H9 (cell line): ENCODE measurements at regions not wholly inside any gene's neighbourhood (a gene's known extent, or its start where the extent isn't known, plus 50 kb on each side); places are given as distances from the start of the nearest gene placed in this dataset.

Source experiments
- DNase-seq: peaks from one replicate; pipeline ENCODE4 v3.0.0-alpha.2; 2017
- H2AFZ ChIP-seq: one replicate; pipeline ENCODE4 v1.6.1; 2013; ENCODE audit warnings: mild to moderate bottlenecking, low read length, control low read depth, moderate library complexity
- H2AK5ac ChIP-seq: 2 replicates; pipeline ENCODE4 v1.6.1; 2013; ENCODE audit warnings: low read length, control low read depth, mixed read lengths; ENCODE audit not compliant: insufficient read length
- H2BK120ac ChIP-seq: one replicate; pipeline ENCODE4 v1.6.1; 2013; ENCODE audit warnings: low read depth, mild to moderate bottlenecking, low read length, control low read depth, inconsistent platforms; ENCODE audit not compliant: poor library complexity, severe bottlenecking
- H2BK12ac ChIP-seq: 2 replicates; pipeline ENCODE4 v1.6.1; 2013; ENCODE audit warnings: low read length, control low read depth, mixed read lengths, low read depth; ENCODE audit not compliant: insufficient read length
- H2BK15ac ChIP-seq: 2 replicates; pipeline ENCODE4 v1.6.1; 2013; ENCODE audit warnings: low read depth, low read length, control low read depth
- H2BK20ac ChIP-seq: one replicate; pipeline ENCODE4 v1.6.1; 2013; ENCODE audit warnings: low read depth, mild to moderate bottlenecking, low read length, control low read depth, inconsistent platforms; ENCODE audit not compliant: poor library complexity, severe bottlenecking
- H2BK5ac ChIP-seq: 2 replicates; pipeline ENCODE4 v1.6.1; 2013; ENCODE audit warnings: low read length, control low read depth, mixed read lengths; ENCODE audit not compliant: insufficient read length
- H3K14ac ChIP-seq: 2 replicates; pipeline ENCODE4 v1.6.1; 2013; ENCODE audit warnings: low read length, control low read depth; ENCODE audit not compliant: insufficient read depth
- H3K18ac ChIP-seq: 2 replicates; pipeline ENCODE4 v1.6.1; 2013; ENCODE audit warnings: low read depth, mild to moderate bottlenecking, mixed read lengths, low read length, control low read depth; ENCODE audit not compliant: insufficient read length
- H3K23ac ChIP-seq: 2 replicates; pipeline ENCODE4 v1.6.1; 2013; ENCODE audit warnings: low read length, control low read depth, mixed read lengths, low read depth; ENCODE audit not compliant: insufficient read length
- H3K23me2 ChIP-seq: 2 replicates; pipeline ENCODE4 v1.6.1; 2013; ENCODE audit warnings: low read depth, mild to moderate bottlenecking, mixed read lengths, low read length, control low read depth; ENCODE audit not compliant: insufficient read length, poor library complexity, severe bottlenecking
- H3K27ac ChIP-seq: 2 replicates; pipeline ENCODE4 v1.5.1; 2013; ENCODE audit warnings: low read length, control low read depth, mixed read lengths, low read depth; ENCODE audit not compliant: insufficient read length
- H3K27me3 ChIP-seq: 2 replicates; pipeline ENCODE4 v1.6.1; 2013; ENCODE audit warnings: low read length, control low read depth, inconsistent platforms; ENCODE audit not compliant: insufficient read depth
- H3K4ac ChIP-seq: 2 replicates; pipeline ENCODE4 v1.6.1; 2013; ENCODE audit warnings: low read depth, mild to moderate bottlenecking, control low read depth, inconsistent platforms, low read length, moderate library complexity
- H3K4me1 ChIP-seq: 2 replicates; pipeline ENCODE4 v1.6.1; 2013; ENCODE audit warnings: low read length, control low read depth, inconsistent platforms; ENCODE audit not compliant: insufficient read depth
- H3K4me2 ChIP-seq: 2 replicates; pipeline ENCODE4 v1.6.1; 2013; ENCODE audit warnings: low read length, control low read depth, mixed read lengths; ENCODE audit not compliant: insufficient read length, insufficient read depth
- H3K56ac ChIP-seq: 2 replicates; pipeline ENCODE4 v1.6.1; 2013; ENCODE audit warnings: low read depth, mild to moderate bottlenecking, mixed read lengths, low read length, control low read depth; ENCODE audit not compliant: insufficient read length
- H3K79me1 ChIP-seq: 2 replicates; pipeline ENCODE4 v1.6.1; 2013; ENCODE audit warnings: low read depth, mild to moderate bottlenecking, moderate library complexity, low read length, control low read depth, inconsistent platforms; ENCODE audit not compliant: insufficient read depth, poor library complexity, severe bottlenecking
- H3K79me2 ChIP-seq: 2 replicates; pipeline ENCODE4 v1.6.1; 2013; ENCODE audit warnings: low read length, control low read depth, inconsistent platforms; ENCODE audit not compliant: insufficient read depth
- H3K9ac ChIP-seq: 2 replicates; pipeline ENCODE4 v1.6.1; 2013; ENCODE audit warnings: low read length, control low read depth, mixed read lengths; ENCODE audit not compliant: insufficient read length; ENCODE audit errors: extremely low read depth
- H3K9me3 ChIP-seq: one replicate; pipeline ENCODE4 v1.6.1; 2013; ENCODE audit warnings: low read depth, low read length, inconsistent platforms; ENCODE audit not compliant: control insufficient read depth
- H3T11ph ChIP-seq: one replicate; pipeline ENCODE4 v1.6.1; 2013; ENCODE audit warnings: mild to moderate bottlenecking, low read length, control low read depth, inconsistent platforms
- H4K20me1 ChIP-seq: one replicate; pipeline ENCODE4 v1.6.1; 2013; ENCODE audit not compliant: control insufficient read depth, insufficient read length, insufficient read depth
- H4K5ac ChIP-seq: 2 replicates; pipeline ENCODE4 v1.6.1; 2013; ENCODE audit warnings: low read depth, mild to moderate bottlenecking, mixed read lengths, low read length, control low read depth; ENCODE audit not compliant: insufficient read length
- H4K8ac ChIP-seq: replicated peaks from 2 replicates; pipeline ENCODE4 v1.6.1; 2013; ENCODE audit warnings: low read length, control low read depth, mixed read lengths, low read depth; ENCODE audit not compliant: insufficient read length
- H4K91ac ChIP-seq: 2 replicates; pipeline ENCODE4 v1.6.1; 2013; ENCODE audit warnings: low read depth, mild to moderate bottlenecking, moderate library complexity, mixed read lengths, low read length, control low read depth; ENCODE audit not compliant: insufficient read length
- H3K27ac Mint-ChIP-seq, 3 experiments: 2 replicates in 2 of 3; 3 replicates in 1 of 3; pipeline ENCODE4 v1.8.0; 2020 to 2021; ENCODE audit warnings: mixed read lengths in 3 of 3, mild to moderate bottlenecking in 1 of 3, moderate library complexity in 1 of 3
- H3K27me3 Mint-ChIP-seq: 2 replicates; pipeline ENCODE4 v1.8.0; 2021; ENCODE audit warnings: low read depth, mild to moderate bottlenecking, moderate library complexity, mixed read lengths
- H3K36me3 Mint-ChIP-seq, 3 experiments: 2 replicates in 2 of 3; 3 replicates in 1 of 3; pipeline ENCODE4 v1.8.0; 2020 to 2021; ENCODE audit warnings: low read depth in 3 of 3, mixed read lengths in 3 of 3; ENCODE audit not compliant: insufficient read depth in 1 of 3
- H3K4me1 Mint-ChIP-seq, 2 experiments: 2 replicates each; pipeline ENCODE4 v1.8.0; 2020; ENCODE audit warnings: mixed read lengths in 2 of 2
- H3K4me3 Mint-ChIP-seq, 2 experiments: 2 replicates in 1 of 2; 3 replicates in 1 of 2; pipeline ENCODE4 v1.8.0; 2020 to 2021; ENCODE audit warnings: mild to moderate bottlenecking in 2 of 2, mixed read lengths in 2 of 2, moderate library complexity in 1 of 2
- H3K9me3 Mint-ChIP-seq, 2 experiments: 2 replicates in 1 of 2; 3 replicates in 1 of 2; pipeline ENCODE4 v1.8.0; 2020; ENCODE audit warnings: mild to moderate bottlenecking in 2 of 2, mixed read lengths in 2 of 2, moderate library complexity in 1 of 2
- CTCF ChIP-seq: fragments of 200-600 bp; sonication (generic); conservative IDR thresholded peaks from 3 replicates; pipeline ENCODE4 v1.8.0; 2021; ENCODE audit warnings: antibody characterized with exemption, mild to moderate bottlenecking
- WGBS: extraction: QIAGEN DNeasy Blood & Tissue Kit; methylation state at CpG from one replicate; pipeline ENCODE4 v1.1.7; 2013; ENCODE audit warnings: missing lambda C conversion rate, low lambda C conversion rate, mixed read lengths; ENCODE audit not compliant: insufficient read length; ENCODE audit errors: extremely low coverage; 5-methylcytosine and 5-hydroxymethylcytosine counted together

- H3K79me2 ChIP-seq, result no peaks in the 10 kb centered on the region
- H3K79me1 ChIP-seq, result no peaks in the 10 kb centered on the region
- H3K23me2 ChIP-seq, result no peaks in the 10 kb centered on the region
- Mint-ChIP-seq H3K27me3 (no peaks in the 10 kb centered on the region), H3K36me3 (no peaks in the 10 kb centered on the region), H3K4me3 (no peak overlapping the region), H3K4me1 (peaks cover 4 to 6% of the 10 kb centered on the region in 2 experiments; a peak in 3 of 4 replicates), H3K9me3 (no peaks in the 10 kb centered on the region), H3K27ac (no peak overlapping the region)
- no peaks in the 10 kb centered on the region for H3K4me1 ChIP-seq
- H3T11ph ChIP-seq, result no peak overlapping the region
- no peak overlapping the region for H3K9ac ChIP-seq
- no peak overlapping the region for H2BK5ac ChIP-seq
- no CpG with 5 or more reads among the region's 5 CpGs for WGBS
- H2BK12ac ChIP-seq, result no peak overlapping the region
- H2BK15ac ChIP-seq, result no peak overlapping the region
- H4K5ac ChIP-seq, result no peak overlapping the region
- H4K91ac ChIP-seq, result no peak overlapping the region
- H3K14ac ChIP-seq, result no peak overlapping the region
- no peak overlapping the region for H3K4ac ChIP-seq
- no peak overlapping the region for H3K18ac ChIP-seq
- no peak overlapping the region for H4K8ac ChIP-seq
- H2BK20ac ChIP-seq, result no peak overlapping the region
- H3K9me3 ChIP-seq, result no peaks in the 10 kb centered on the region
- H3K23ac ChIP-seq, result no peak overlapping the region
- TF ChIP-seq CTCF, result no peak
- no peak overlapping the region for H3K4me2 ChIP-seq
- no peaks in the 10 kb centered on the region for H4K20me1 ChIP-seq
- H3K27me3 ChIP-seq, result no peaks in the 10 kb centered on the region
- no peak for DNase-seq
- no peak overlapping the region for H3K27ac ChIP-seq
- H2AFZ ChIP-seq, result no peak overlapping the region
- H3K56ac ChIP-seq, result no peak overlapping the region
- H2BK120ac ChIP-seq, result no peak overlapping the region
- no peak overlapping the region for H2AK5ac ChIP-seq
Measured at GRCh38 chr7:115183431-115184057, 261.6 kb downstream of the MDFIC start.
